ENCODE measurements at regions not wholly inside any gene's neighbourhood (a gene's known extent, or its start where the extent isn't known, plus 50 kb on each side); places are given as distances from the start of the nearest gene placed in this dataset.

- intact Hi-C loops (cut with micrococcal nuclease): no loop called here
- Histone ChIP-seq H3K27ac (ENCODE audit: low read depth, low read length) (no peak overlapping the region), H3K27me3 (ENCODE audit: control insufficient read depth in 2 of 2, insufficient read depth in 2 of 2, low read length in 2 of 2) (no peaks in the 10 kb centered on the region), H3K9me3 (ENCODE audit: control insufficient read depth in 2 of 3, low read length in 3 of 3) (no peaks in the 10 kb centered on the region), H3K4me1 (ENCODE audit: control insufficient read depth in 2 of 2, insufficient read depth in 2 of 2, low read length in 2 of 2) (no peaks in the 10 kb centered on the region), H3K36me3 (ENCODE audit: control insufficient read depth in 2 of 3, insufficient read depth in 3 of 3, low read length in 3 of 3) (no peaks in the 10 kb centered on the region), H3K4me3 (ENCODE audit: low read length) (no peak overlapping the region)
- ChIA-PET POLR2A (no interaction called here), CTCF (no interaction called here)
- H3K27ac Mint-ChIP-seq: no peak overlapping the region
- DNase-seq: no peak
- H3K4me1 Mint-ChIP-seq: peaks cover 0 to 4% (median 0%) of the 10 kb centered on the region in 7 donors
- H3K9me3 Mint-ChIP-seq: peaks cover 0 to 4% (median 0%) of the 10 kb centered on the region in 11 donors
- peaks cover 12 to 40% (median 35%) of the 10 kb centered on the region in 5 donors for H3K27me3 Mint-ChIP-seq
- ATAC-seq: no peak
- H3K4me3 Mint-ChIP-seq: peak overlapping the region in 2 of 10 donors; percentile 4 to 42
- peaks cover 0 to 4% (median 0%) of the 10 kb centered on the region in 5 donors for H3K36me3 Mint-ChIP-seq
These were observed 263.6 kb downstream of the CTTN start for GRCh38 chr11:70661761-70662501.

GRCh38 chr11:70662691-70663098 is 264.4 kb downstream of the CTTN start:
- Histone ChIP-seq H3K9me3 (ENCODE audit: control insufficient read depth in 2 of 3, low read length in 3 of 3) (no peaks in the 10 kb centered on the region), H3K36me3 (ENCODE audit: control insufficient read depth in 2 of 3, insufficient read depth in 3 of 3, low read length in 3 of 3) (no peaks in the 10 kb centered on the region), H3K27ac (ENCODE audit: low read depth, low read length) (no peak overlapping the region), H3K4me3 (ENCODE audit: low read length) (no peak overlapping the region), H3K27me3 (ENCODE audit: control insufficient read depth in 2 of 2, insufficient read depth in 2 of 2, low read length in 2 of 2) (no peaks in the 10 kb centered on the region), H3K4me1 (ENCODE audit: control insufficient read depth in 2 of 2, insufficient read depth in 2 of 2, low read length in 2 of 2) (no peaks in the 10 kb centered on the region)
- DNase-seq (no peak), ATAC-seq (no peak)
- POLR2A ChIA-PET: no interaction called here
- Mint-ChIP-seq H3K4me3 (no peak overlapping the region), H3K9me3 (peaks cover 0 to 4% (median 0%) of the 10 kb centered on the region in 11 donors), H3K4me1 (peaks cover 0 to 4% (median 0%) of the 10 kb centered on the region in 7 donors), H3K27ac (no peak overlapping the region), H3K36me3 (peaks cover 0 to 4% (median 0%) of the 10 kb centered on the region in 5 donors), H3K27me3 (peaks cover 12 to 40% (median 35%) of the 10 kb centered on the region in 5 donors)
- intact Hi-C loops (cut with micrococcal nuclease): no loop called here
- CTCF ChIA-PET: no interaction called here

- Histone ChIP-seq H3K36me3 (ENCODE audit: control insufficient read depth in 2 of 3, insufficient read depth in 3 of 3, low read length in 3 of 3) (no peaks in the 10 kb centered on the region), H3K4me1 (ENCODE audit: control insufficient read depth in 2 of 2, insufficient read depth in 2 of 2, low read length in 2 of 2) (no peaks in the 10 kb centered on the region), H3K27ac (ENCODE audit: low read depth, low read length) (no peak overlapping the region), H3K4me3 (ENCODE audit: low read length) (no peak overlapping the region), H3K9me3 (ENCODE audit: control insufficient read depth in 2 of 3, low read length in 3 of 3) (no peaks in the 10 kb centered on the region), H3K27me3 (ENCODE audit: control insufficient read depth in 2 of 2, insufficient read depth in 2 of 2, low read length in 2 of 2) (no peaks in the 10 kb centered on the region)
- H3K9me3 Mint-ChIP-seq: peaks cover 0 to 4% (median 0%) of the 10 kb centered on the region in 11 donors
- no peak for DNase-seq
- H3K36me3 Mint-ChIP-seq: peaks cover 0 to 4% (median 0%) of the 10 kb centered on the region in 5 donors
- peaks cover 0 to 4% (median 0%) of the 10 kb centered on the region in 7 donors for H3K4me1 Mint-ChIP-seq
- peaks cover 18 to 47% (median 35%) of the 10 kb centered on the region in 5 donors for H3K27me3 Mint-ChIP-seq
- no peak overlapping the region for H3K4me3 Mint-ChIP-seq
- ATAC-seq: no peak
- H3K27ac Mint-ChIP-seq: no peak overlapping the region
- ChIA-PET POLR2A (no interaction called here), CTCF (no interaction called here)
- intact Hi-C loops (cut with micrococcal nuclease): no loop called here
These were observed 265.5 kb downstream of the CTTN start for GRCh38 chr11:70663815-70664214.

- Histone ChIP-seq H3K27me3 (ENCODE audit: control insufficient read depth in 2 of 2, insufficient read depth in 2 of 2, low read length in 2 of 2) (no peaks in the 10 kb centered on the region), H3K36me3 (ENCODE audit: control insufficient read depth in 2 of 3, insufficient read depth in 3 of 3, low read length in 3 of 3) (no peaks in the 10 kb centered on the region), H3K4me1 (ENCODE audit: control insufficient read depth in 2 of 2, insufficient read depth in 2 of 2, low read length in 2 of 2) (no peaks in the 10 kb centered on the region), H3K9me3 (ENCODE audit: control insufficient read depth in 2 of 3, low read length in 3 of 3) (no peaks in the 10 kb centered on the region), H3K27ac (ENCODE audit: low read depth, low read length) (no peak overlapping the region), H3K4me3 (ENCODE audit: low read length) (no peak overlapping the region)
- ChIA-PET POLR2A (no interaction called here), CTCF (no interaction called here)
- Mint-ChIP-seq H3K36me3 (peaks cover 0 to 4% (median 0%) of the 10 kb centered on the region in 5 donors), H3K27ac (no peak overlapping the region), H3K9me3 (no peaks in the 10 kb centered on the region), H3K27me3 (peaks cover 13 to 45% (median 20%) of the 10 kb centered on the region in 5 donors), H3K4me3 (no peak overlapping the region), H3K4me1 (peaks cover 0 to 4% (median 0%) of the 10 kb centered on the region in 7 donors)
- ATAC-seq (no peak), DNase-seq (no peak)
- intact Hi-C loops (cut with micrococcal nuclease): no loop called here
These were observed 268.0 kb downstream of the CTTN start for GRCh38 chr11:70666311-70666710.

GRCh38 chr11:70667767-70668166 is 269.4 kb downstream of the CTTN start:
- H3K27ac Mint-ChIP-seq: no peak overlapping the region
- Histone ChIP-seq H3K9me3 (ENCODE audit: control insufficient read depth in 2 of 3, low read length in 3 of 3) (no peaks in the 10 kb centered on the region), H3K27ac (ENCODE audit: low read depth, low read length) (no peak overlapping the region), H3K27me3 (ENCODE audit: control insufficient read depth in 2 of 2, insufficient read depth in 2 of 2, low read length in 2 of 2) (no peaks in the 10 kb centered on the region), H3K4me3 (ENCODE audit: low read length) (no peak overlapping the region), H3K36me3 (ENCODE audit: control insufficient read depth in 2 of 3, insufficient read depth in 3 of 3, low read length in 3 of 3) (no peaks in the 10 kb centered on the region), H3K4me1 (ENCODE audit: control insufficient read depth in 2 of 2, insufficient read depth in 2 of 2, low read length in 2 of 2) (no peaks in the 10 kb centered on the region)
- ATAC-seq (no peak), DNase-seq (no peak)
- H3K4me1 Mint-ChIP-seq: no peaks in the 10 kb centered on the region
- CTCF ChIA-PET: no interaction called here
- peaks cover 0 to 3% (median 0%) of the 10 kb centered on the region in 11 donors for H3K9me3 Mint-ChIP-seq
- H3K4me3 Mint-ChIP-seq: no peak overlapping the region
- intact Hi-C loops (cut with micrococcal nuclease): no loop called here
- peaks cover 7 to 51% (median 14%) of the 10 kb centered on the region in 5 donors for H3K27me3 Mint-ChIP-seq
- POLR2A ChIA-PET: interaction anchor here (0.6 kb wide), 1 partner anchor 741 kb away, joined by 3 read pairs; no protein-coding TSS in a partner anchor
- H3K36me3 Mint-ChIP-seq: no peaks in the 10 kb centered on the region

GRCh38 chr11:70668204-70669202 is 270.2 kb downstream of the CTTN start:
- POLR2A ChIA-PET: no interaction called here
- Histone ChIP-seq H3K27me3 (ENCODE audit: control insufficient read depth in 2 of 2, insufficient read depth in 2 of 2, low read length in 2 of 2) (no peaks in the 10 kb centered on the region), H3K27ac (ENCODE audit: low read depth, low read length) (no peak overlapping the region), H3K4me1 (ENCODE audit: control insufficient read depth in 2 of 2, insufficient read depth in 2 of 2, low read length in 2 of 2) (no peaks in the 10 kb centered on the region), H3K36me3 (ENCODE audit: control insufficient read depth in 2 of 3, insufficient read depth in 3 of 3, low read length in 3 of 3) (no peaks in the 10 kb centered on the region), H3K9me3 (ENCODE audit: control insufficient read depth in 2 of 3, low read length in 3 of 3) (no peaks in the 10 kb centered on the region), H3K4me3 (ENCODE audit: low read length) (no peak overlapping the region)
- CTCF ChIA-PET: no interaction called here
- Mint-ChIP-seq H3K4me3 (no peak overlapping the region), H3K36me3 (no peaks in the 10 kb centered on the region), H3K27me3 (peaks cover 4 to 51% (median 14%) of the 10 kb centered on the region in 5 donors), H3K4me1 (no peaks in the 10 kb centered on the region), H3K27ac (no peak overlapping the region), H3K9me3 (peaks cover 0 to 3% (median 0%) of the 10 kb centered on the region in 11 donors)
- no peak for ATAC-seq
- no peak for DNase-seq
- intact Hi-C loops (cut with micrococcal nuclease): no loop called here
